Loucy (cell line): ENCODE measurements at regions not wholly inside any gene's neighbourhood (a gene's known extent, or its start where the extent isn't known, plus 50 kb on each side); places are given as distances from the start of the nearest gene placed in this dataset.

ENCODE experiments used
- H2AFZ ChIP-seq: fragments of 200-600 bp; sonication (generic); 2 replicates; pipeline ENCODE4 v1.6.0; 2016; ENCODE audit warnings: antibody characterized with exemption, mild to moderate bottlenecking, low read length, moderate library complexity
- H3F3A ChIP-seq: fragments of 200-600 bp; 2 replicates; pipeline ENCODE4 v1.6.0; 2016; ENCODE audit warnings: antibody characterized with exemption, low read depth, mild to moderate bottlenecking
- H3K27me3 ChIP-seq: fragments of 200-600 bp; sonication (generic); 2 replicates; pipeline ENCODE4 v1.6.1; 2014; ENCODE audit warnings: low read length, mild to moderate bottlenecking; ENCODE audit not compliant: insufficient read depth, poor library complexity, severe bottlenecking
- H3K36me3 ChIP-seq: fragments of 200-600 bp; sonication (generic); 2 replicates; pipeline ENCODE4 v1.6.1; 2016; ENCODE audit warnings: low read length; ENCODE audit not compliant: insufficient read depth
- H3K4me1 ChIP-seq: fragments of 200-600 bp; sonication (generic); 2 replicates; pipeline ENCODE4 v1.5.1; 2014; ENCODE audit warnings: low read length, mild to moderate bottlenecking; ENCODE audit not compliant: insufficient read depth, poor library complexity, severe bottlenecking
- H3K4me2 ChIP-seq: fragments of 200-600 bp; sonication (generic); 2 replicates; pipeline ENCODE4 v1.6.0; 2014; ENCODE audit warnings: antibody characterized with exemption, low read length, low read depth, mild to moderate bottlenecking; ENCODE audit not compliant: poor library complexity, severe bottlenecking
- H3K4me3 ChIP-seq: fragments of 200-600 bp; sonication (generic); 2 replicates; pipeline ENCODE4 v1.5.1; 2014; ENCODE audit warnings: low read length, mild to moderate bottlenecking, mixed read lengths; ENCODE audit not compliant: poor library complexity, severe bottlenecking
- H3K79me2 ChIP-seq: fragments of 200-600 bp; sonication (generic); 2 replicates; pipeline ENCODE4 v1.6.1; 2014; ENCODE audit warnings: low read length; ENCODE audit not compliant: insufficient read depth
- H3K9ac ChIP-seq: fragments of 200-600 bp; sonication (generic); 2 replicates; pipeline ENCODE4 v1.6.0; 2014; ENCODE audit warnings: mild to moderate bottlenecking, low read depth, low read length, moderate library complexity; ENCODE audit not compliant: poor library complexity, severe bottlenecking
- H3K9me2 ChIP-seq: fragments of 200-600 bp; sonication (generic); replicated peaks from 2 replicates; pipeline ENCODE4 v1.6.1; 2016; ENCODE audit warnings: low read depth, low read length, mixed read lengths
- H3K9me3 ChIP-seq: fragments of 200-600 bp; sonication (generic); 2 replicates; pipeline ENCODE4 v1.6.1; 2014; ENCODE audit warnings: mild to moderate bottlenecking, antibody characterized with exemption, low read length, low read depth; ENCODE audit not compliant: insufficient read depth
- H4K20me1 ChIP-seq: fragments of 200-600 bp; sonication (generic); 2 replicates; pipeline ENCODE4 v1.6.0; 2014; ENCODE audit warnings: antibody characterized with exemption, low read length, mild to moderate bottlenecking; ENCODE audit not compliant: insufficient read depth, poor library complexity, severe bottlenecking
- CTCF ChIP-seq: fragments of 200-600 bp; sonication (generic); conservative IDR thresholded peaks from 2 replicates; pipeline ENCODE4 v1.5.1; 2014; ENCODE audit warnings: mild to moderate bottlenecking, antibody characterized with exemption, low read length
- EZH2phosphoT487 ChIP-seq: fragments of 200-600 bp; IDR thresholded peaks from 2 replicates; pipeline ENCODE4 v1.6.1; 2018; ENCODE audit warnings: antibody characterized with exemption, mild to moderate bottlenecking, moderate library complexity, borderline replicate concordance

- TF ChIP-seq EZH2phosphoT487 (no peak), CTCF (no peak)
- no peaks in the 10 kb centered on the region for H3F3A ChIP-seq
- no peaks in the 10 kb centered on the region for H3K4me1 ChIP-seq
- no peak overlapping the region for H3K4me3 ChIP-seq
- H3K4me2 ChIP-seq = no peak overlapping the region
- no peaks in the 10 kb centered on the region for H4K20me1 ChIP-seq
- H3K27me3 ChIP-seq = no peaks in the 10 kb centered on the region
- H2AFZ ChIP-seq = no peak overlapping the region
- H3K9me3 ChIP-seq = no peaks in the 10 kb centered on the region
- H3K36me3 ChIP-seq = no peaks in the 10 kb centered on the region
- no peaks in the 10 kb centered on the region for H3K79me2 ChIP-seq
- H3K9me2 ChIP-seq = no peaks in the 10 kb centered on the region
- H3K9ac ChIP-seq = no peak overlapping the region
Observed at GRCh38 chr4:13268165-13268564, 216.0 kb downstream of the RAB28 start.

DNA sequence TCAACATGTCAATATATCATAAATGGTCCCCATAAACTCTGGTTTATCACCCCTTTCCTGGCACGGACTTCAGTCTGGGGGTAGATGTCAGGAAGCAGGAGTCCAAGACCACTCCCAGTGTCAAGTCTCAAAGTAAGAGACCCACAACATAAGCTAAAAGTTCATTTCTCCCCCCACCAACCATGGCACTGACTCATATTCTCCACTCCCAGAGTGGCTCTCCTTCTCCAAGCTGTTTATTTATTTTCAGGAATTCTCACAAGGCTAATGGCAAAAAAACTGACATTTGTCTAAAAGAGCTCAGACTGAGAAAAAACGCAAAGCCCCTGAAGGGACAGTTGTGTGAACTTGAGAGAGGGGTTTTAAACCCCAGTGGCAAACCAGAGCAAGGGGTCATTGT is 217.0 kb downstream of the RAB28 start:
- H3K27me3 ChIP-seq = no peaks in the 10 kb centered on the region
- no peaks in the 10 kb centered on the region for H3F3A ChIP-seq
- no peak overlapping the region for H3K4me3 ChIP-seq
- H3K36me3 ChIP-seq = no peaks in the 10 kb centered on the region
- H3K4me1 ChIP-seq = no peaks in the 10 kb centered on the region
- H4K20me1 ChIP-seq = no peaks in the 10 kb centered on the region
- no peaks in the 10 kb centered on the region for H3K9me2 ChIP-seq
- no peak overlapping the region for H3K9ac ChIP-seq
- no peak overlapping the region for H3K4me2 ChIP-seq
- H2AFZ ChIP-seq = no peak overlapping the region
- TF ChIP-seq CTCF (no peak), EZH2phosphoT487 (no peak)
- no peaks in the 10 kb centered on the region for H3K9me3 ChIP-seq
- H3K79me2 ChIP-seq = no peaks in the 10 kb centered on the region

DNA sequence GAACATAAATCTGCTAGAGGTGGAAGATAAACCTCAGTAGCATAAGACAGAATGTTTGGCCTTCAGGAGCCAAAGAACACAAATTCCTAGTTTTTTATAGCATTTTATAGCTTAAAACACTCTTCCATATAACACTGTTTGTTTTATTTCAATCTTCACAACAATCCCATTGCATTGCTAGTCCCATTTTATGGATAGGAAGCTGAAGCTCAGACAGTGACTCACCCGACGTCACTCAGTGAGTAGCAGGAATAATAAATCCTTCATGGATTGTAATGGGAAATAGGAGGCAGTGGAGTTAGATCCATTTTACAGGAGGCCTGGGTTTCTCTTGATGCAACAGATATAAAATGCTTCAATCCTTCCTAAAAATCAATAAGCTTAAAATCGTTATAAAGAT is 217.5 kb downstream of the RAB28 start:
- Histone ChIP-seq H3K36me3 (no peaks in the 10 kb centered on the region), H3K9ac (no peak overlapping the region), H4K20me1 (no peaks in the 10 kb centered on the region), H3K4me1 (no peaks in the 10 kb centered on the region), H3K9me2 (no peaks in the 10 kb centered on the region), H2AFZ (no peak overlapping the region), H3K27me3 (no peaks in the 10 kb centered on the region), H3K9me3 (no peaks in the 10 kb centered on the region), H3K4me2 (no peak overlapping the region), H3K79me2 (no peaks in the 10 kb centered on the region), H3F3A (no peaks in the 10 kb centered on the region), H3K4me3 (no peak overlapping the region)
- TF ChIP-seq CTCF = no peak
- no peak for TF ChIP-seq EZH2phosphoT487
